Esophagus muscularis mucosa (tissue), 4 donors: ENCODE measurements at regions not wholly inside any gene's neighbourhood (a gene's known extent, or its start where the extent isn't known, plus 50 kb on each side); places are given as distances from the start of the nearest gene placed in this dataset.
"Not testable (repeated sequence)": the region's sequence is repeated elsewhere in the genome, so short reads cannot be mapped to it uniquely, and the experiment has no call there.

ENCODE experiments used
- DNase-seq: peaks from one replicate; pipeline ENCODE4 v3.0.0-alpha.2; 2017; ENCODE audit errors: extremely low spot score
- H3K27ac ChIP-seq, 4 donors: fragments of 200-600 bp; sonication (generic); replicated peaks in 1 of 4; 1 replicate in 3 of 4; 2 replicates in 1 of 4; pipeline ENCODE4 v1.5.1; 2016 to 2019; ENCODE audit warnings: mild to moderate bottlenecking in 1 of 4
- H3K27me3 ChIP-seq, 4 donors: fragments of 200-600 bp; sonication (generic); one replicate each; pipeline versions ENCODE4 v1.5.1 to v1.6.0; 2016 to 2019
- H3K36me3 ChIP-seq, 4 donors: fragments of 200-600 bp; sonication (generic); one replicate each; pipeline ENCODE4 v1.5.1; 2016 to 2019
- H3K4me1 ChIP-seq, 4 donors: fragments of 200-600 bp; sonication (generic); one replicate each; pipeline ENCODE4 v1.5.1; 2016 to 2019
- H3K4me3 ChIP-seq, 4 donors: fragments of 200-600 bp; sonication (generic); 1 replicate in 2 of 4; 2 replicates in 2 of 4; pipeline ENCODE4 v1.5.1; 2016 to 2019; ENCODE audit warnings: mild to moderate bottlenecking in 4 of 4, moderate library complexity in 1 of 4
- H3K9me3 ChIP-seq, 4 donors: fragments of 200-600 bp; sonication (generic); 1 replicate in 3 of 4; 2 replicates in 1 of 4; pipeline ENCODE4 v1.5.1; 2016 to 2019
- CTCF ChIP-seq, 3 experiments: fragments of 200-600 bp in 2 of 3; fragments of 450-650 bp in 1 of 3; sonication (generic) in 2 of 3; IDR thresholded peaks; one replicate each; pipeline ENCODE4 v1.5.1; 2017 to 2019; ENCODE audit warnings: antibody characterized with exemption in 3 of 3, mild to moderate bottlenecking in 2 of 3, moderate library complexity in 1 of 3
- EP300 ChIP-seq: sonication (generic); formaldehyde crosslinking; IDR thresholded peaks from one replicate; pipeline ENCODE4 v1.6.1; 2017; ENCODE audit warnings: antibody characterized with exemption
- POLR2A ChIP-seq: fragments of 450-650 bp; IDR thresholded peaks from one replicate; pipeline ENCODE4 v1.6.1; 2017; ENCODE audit warnings: antibody characterized with exemption, moderate library complexity, mild to moderate bottlenecking, low read depth
- POLR2AphosphoS5 ChIP-seq, 2 donors: sonication (generic); formaldehyde crosslinking; IDR thresholded peaks; one replicate each; pipeline ENCODE4 v1.6.1; 2017; ENCODE audit warnings: antibody characterized with exemption in 2 of 2
- WGBS: methylation state at CpG from one replicate; pipeline ENCODE4 v1.1.5; 2018; 5-methylcytosine and 5-hydroxymethylcytosine counted together
- intact Hi-C: fragments of 100-400 bp; cut with DNase I; formaldehyde crosslinking; loops from one replicate; pipeline ENCODE4 v1.15.1; 2023

DNA sequence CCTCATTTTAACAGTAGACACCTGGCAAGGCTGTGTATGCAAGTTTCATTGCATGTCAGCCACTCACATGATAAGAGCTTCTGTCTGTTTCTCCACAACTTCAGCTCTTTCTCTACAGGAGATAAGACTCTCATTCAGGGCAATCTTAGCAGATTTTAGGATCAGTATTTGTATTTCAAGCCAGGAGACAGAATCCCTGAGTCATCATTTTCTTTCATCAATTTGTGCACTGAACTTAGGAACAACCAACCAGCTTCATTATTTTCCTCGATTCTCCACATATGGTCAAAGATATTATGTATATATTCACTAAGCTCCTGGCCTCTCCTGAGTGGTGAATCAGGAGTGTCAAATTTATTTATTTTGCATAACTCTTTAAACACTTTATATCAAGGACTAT is 181.8 kb upstream of the CCNH start:
- no peak overlapping the region for H3K27ac ChIP-seq
- no peaks in the 10 kb centered on the region for H3K9me3 ChIP-seq
- no peak for DNase-seq
- intact Hi-C loops: no loop called here
- 100% methylated on average over 1 of the region's 1 CpG for WGBS
- TF ChIP-seq CTCF (IDR thresholded peaks at IDR 0.05): no peak
- no peak for TF ChIP-seq EP300
- no peak for TF ChIP-seq POLR2A
- no peak for TF ChIP-seq POLR2AphosphoS5 (IDR thresholded peaks at IDR 0.05)
- H3K4me3 ChIP-seq: no peak overlapping the region
- H3K4me1 ChIP-seq: no peaks in the 10 kb centered on the region
- H3K36me3 ChIP-seq: no peaks in the 10 kb centered on the region
- H3K27me3 ChIP-seq: no peaks in the 10 kb centered on the region

DNA sequence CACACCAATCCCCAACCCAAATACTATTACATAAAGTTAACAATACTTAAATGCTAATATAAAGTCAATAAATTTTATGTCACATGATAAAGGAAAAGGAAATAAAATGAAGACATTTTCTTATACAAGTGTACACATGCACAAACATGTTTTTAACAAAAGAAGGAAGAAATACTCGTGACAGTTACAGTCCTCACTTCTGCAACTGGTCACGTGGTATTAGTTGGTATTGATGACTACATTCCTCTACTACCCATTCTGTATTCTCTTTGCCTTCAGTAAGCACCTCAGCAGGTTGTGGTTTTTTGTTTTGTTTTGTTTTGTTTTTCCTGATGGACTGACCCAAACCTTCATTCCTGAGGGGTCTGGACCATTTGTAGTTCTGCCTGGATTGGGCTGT is 176.9 kb upstream of the CCNH start:
- Histone ChIP-seq H3K4me1 (no peaks in the 10 kb centered on the region), H3K27me3 (no peaks in the 10 kb centered on the region), H3K36me3 (no peaks in the 10 kb centered on the region), H3K4me3 (no peak overlapping the region), H3K9me3 (no peaks in the 10 kb centered on the region), H3K27ac (no peak overlapping the region)
- DNase-seq: no peak
- intact Hi-C loops: no loop called here
- WGBS: 80% methylated on average over 2 of the region's 2 CpGs
- TF ChIP-seq POLR2A: no peak
- no peak for TF ChIP-seq CTCF (IDR thresholded peaks at IDR 0.05)
- TF ChIP-seq EP300: no peak
- no peak for TF ChIP-seq POLR2AphosphoS5 (IDR thresholded peaks at IDR 0.05)

DNA sequence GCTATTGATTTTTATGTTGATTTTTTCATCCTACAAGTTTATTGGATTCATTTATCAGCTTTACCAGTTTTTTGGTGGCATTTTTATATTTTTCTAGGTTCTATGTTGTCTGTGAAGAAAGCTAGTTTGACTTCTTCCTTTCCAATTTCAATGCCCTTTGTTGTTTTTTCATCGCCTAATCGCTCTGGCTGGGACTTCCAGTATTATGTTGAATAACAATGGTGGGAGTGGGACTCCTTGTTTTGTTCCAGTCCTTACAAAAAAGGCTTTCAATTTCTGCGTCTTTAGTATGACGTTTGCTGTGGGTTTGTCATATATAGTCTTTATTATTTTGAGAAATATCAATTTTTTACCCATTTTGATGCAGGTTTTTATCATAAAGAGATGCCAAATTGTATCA is 175.6 kb upstream of the CCNH start:
- TF ChIP-seq CTCF (IDR thresholded peaks at IDR 0.05) (no peak), EP300 (no peak), POLR2A (no peak), POLR2AphosphoS5 (IDR thresholded peaks at IDR 0.05) (no peak)
- Histone ChIP-seq H3K27me3 (no peaks in the 10 kb centered on the region), H3K36me3 (no peaks in the 10 kb centered on the region), H3K4me3 (no peak overlapping the region), H3K4me1 (no peaks in the 10 kb centered on the region), H3K27ac (no peak overlapping the region), H3K9me3 (peaks cover 0 to 5% (median 0%) of the 10 kb centered on the region in 4 donors)
- WGBS: 65% methylated on average over 4 of the region's 4 CpGs
- intact Hi-C loops: no loop called here
- no peak for DNase-seq

DNA sequence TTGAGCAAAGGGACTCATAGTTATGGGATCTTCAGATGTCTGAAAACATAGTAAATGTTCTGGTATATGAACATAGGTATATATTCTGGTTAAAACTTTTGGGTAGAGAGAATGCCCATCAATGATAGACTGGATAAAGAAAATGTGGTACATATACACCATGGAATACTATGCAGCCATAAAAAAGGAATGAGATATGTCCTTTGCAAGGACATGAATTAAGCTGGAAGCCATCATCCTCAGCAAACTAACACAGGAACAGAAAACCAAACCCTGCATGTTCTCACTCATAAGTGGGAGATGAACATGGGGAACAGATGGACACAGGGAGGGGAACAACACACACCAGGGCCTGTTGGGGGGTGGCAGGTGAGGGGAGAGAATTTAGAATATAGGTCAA is 171.0 kb upstream of the CCNH start:
- H3K27me3 ChIP-seq, H3K4me1 ChIP-seq, H3K27ac ChIP-seq, intact Hi-C loops, DNase-seq, H3K9me3 ChIP-seq, H3K4me3 ChIP-seq, H3K36me3 ChIP-seq: not testable (repeated sequence)

- 92% methylated on average over 4 of the region's 4 CpGs for WGBS
- H3K36me3 ChIP-seq: no peaks in the 10 kb centered on the region
- H3K4me1 ChIP-seq: no peaks in the 10 kb centered on the region
- H3K4me3 ChIP-seq: no peak overlapping the region
- TF ChIP-seq POLR2AphosphoS5 (IDR thresholded peaks at IDR 0.05) (no peak), EP300 (no peak), POLR2A (no peak), CTCF (IDR thresholded peaks at IDR 0.05) (no peak)
- no peak for DNase-seq
- no peak overlapping the region for H3K27ac ChIP-seq
- intact Hi-C loops: no loop called here
- no peaks in the 10 kb centered on the region for H3K27me3 ChIP-seq
- H3K9me3 ChIP-seq: peaks cover 0 to 5% (median 0%) of the 10 kb centered on the region in 4 donors
Measured at GRCh38 chr5:87582149-87582548, 169.4 kb upstream of the CCNH start.
